Hepatocyte (in vitro differentiated cells): ENCODE measurements at regions not wholly inside any gene's neighbourhood (a gene's known extent, or its start where the extent isn't known, plus 50 kb on each side); places are given as distances from the start of the nearest gene placed in this dataset.

Source experiments
- DNase-seq: peaks from one replicate; pipeline ENCODE4 v3.0.0-alpha.2; 2016; ENCODE audit warnings: low spot score
- H2AFZ ChIP-seq: fragments of 200-600 bp; sonication (generic); 2 replicates; pipeline ENCODE4 v1.6.0; 2016; ENCODE audit warnings: antibody characterized with exemption, mild to moderate bottlenecking
- H3K27ac ChIP-seq: fragments of 200-600 bp; sonication (generic); 2 replicates; pipeline ENCODE4 v1.5.1; 2016; ENCODE audit warnings: mild to moderate bottlenecking
- H3K27me3 ChIP-seq: fragments of 200-600 bp; sonication (generic); 2 replicates; pipeline ENCODE4 v1.6.1; 2016
- H3K36me3 ChIP-seq: fragments of 200-600 bp; sonication (generic); replicated peaks from 2 replicates; pipeline ENCODE4 v1.5.1; 2016; ENCODE audit warnings: low read depth; ENCODE audit not compliant: insufficient read depth
- H3K4me1 ChIP-seq: fragments of 200-600 bp; sonication (generic); 2 replicates; pipeline ENCODE4 v1.5.1; 2016; ENCODE audit warnings: mild to moderate bottlenecking, moderate library complexity; ENCODE audit not compliant: insufficient read depth
- H3K4me2 ChIP-seq: fragments of 200-600 bp; sonication (generic); 2 replicates; pipeline ENCODE4 v1.6.0; 2016
- H3K4me3 ChIP-seq: fragments of 200-600 bp; sonication (generic); 2 replicates; pipeline ENCODE4 v1.5.1; 2016; ENCODE audit warnings: mild to moderate bottlenecking
- H3K79me2 ChIP-seq: fragments of 200-600 bp; sonication (generic); 2 replicates; pipeline ENCODE4 v1.6.0; 2017; ENCODE audit warnings: mild to moderate bottlenecking
- H3K9me2 ChIP-seq: fragments of 200-600 bp; sonication (generic); replicated peaks from 2 replicates; pipeline ENCODE4 v1.6.0; 2017; ENCODE audit warnings: mild to moderate bottlenecking; ENCODE audit not compliant: insufficient read depth
- H3K9me3 ChIP-seq: fragments of 200-600 bp; sonication (generic); 2 replicates; pipeline ENCODE4 v1.5.1; 2016; ENCODE audit warnings: low read depth, mild to moderate bottlenecking
- H4K20me1 ChIP-seq: fragments of 200-600 bp; sonication (generic); 2 replicates; pipeline ENCODE4 v1.6.0; 2016; ENCODE audit warnings: mild to moderate bottlenecking; ENCODE audit not compliant: insufficient read depth, poor library complexity, severe bottlenecking
- CTCF ChIP-seq: fragments of 200-600 bp; sonication (generic); IDR thresholded peaks from 2 replicates; pipeline ENCODE4 v1.5.1; 2016; ENCODE audit warnings: antibody characterized with exemption, mild to moderate bottlenecking; ENCODE audit not compliant: poor library complexity
- EZH2 ChIP-seq: fragments of 200-600 bp; sonication (generic); IDR thresholded peaks from 2 replicates; pipeline ENCODE4 v1.6.1; 2016; ENCODE audit warnings: antibody characterized with exemption, mild to moderate bottlenecking, borderline replicate concordance
- EZH2phosphoT487 ChIP-seq: fragments of 200-600 bp; sonication (generic); IDR thresholded peaks from one replicate; pipeline ENCODE4 v1.6.1; 2018; ENCODE audit warnings: antibody characterized with exemption, mild to moderate bottlenecking, low read depth, moderate library complexity; ENCODE audit not compliant: unreplicated experiment, severe bottlenecking
- WGBS: methylation state at CpG from one replicate; pipeline ENCODE4 v1.1.6; 2016; ENCODE audit warnings: low lambda C conversion rate; ENCODE audit errors: missing lambda C conversion rate; 5-methylcytosine and 5-hydroxymethylcytosine counted together

GRCh38 chr6:166870602-166871208 lies 85.6 kb downstream of the RNASET2 start:
- TF ChIP-seq EZH2, result no peak
- no peak for TF ChIP-seq EZH2phosphoT487
- TF ChIP-seq CTCF, result no peak
- Histone ChIP-seq H3K9me3 (no peaks in the 10 kb centered on the region), H4K20me1 (no peaks in the 10 kb centered on the region), H3K4me2 (no peak overlapping the region), H3K27ac (no peak overlapping the region), H3K4me1 (no peaks in the 10 kb centered on the region), H3K9me2 (no peaks in the 10 kb centered on the region), H3K27me3 (no peaks in the 10 kb centered on the region), H2AFZ (no peak overlapping the region), H3K79me2 (no peaks in the 10 kb centered on the region), H3K4me3 (no peak overlapping the region), H3K36me3 (no peaks in the 10 kb centered on the region)
- 65% methylated on average over 20 of the region's 20 CpGs for WGBS
- DNase-seq, result no peak

GRCh38 chr6:166866839-166867637 lies 89.3 kb downstream of the RNASET2 start:
- 88% methylated on average over 19 of the region's 19 CpGs for WGBS
- no peak for DNase-seq
- Histone ChIP-seq H3K4me2 (no peak overlapping the region), H2AFZ (no peak overlapping the region), H3K27ac (no peak overlapping the region), H3K4me1 (no peaks in the 10 kb centered on the region), H3K9me3 (no peaks in the 10 kb centered on the region), H3K27me3 (peaks cover 25% of the 10 kb centered on the region), H3K36me3 (no peaks in the 10 kb centered on the region), H3K9me2 (no peaks in the 10 kb centered on the region), H3K79me2 (no peaks in the 10 kb centered on the region), H3K4me3 (no peak overlapping the region), H4K20me1 (no peaks in the 10 kb centered on the region)
- TF ChIP-seq EZH2 (no peak), EZH2phosphoT487 (no peak), CTCF (no peak)

GRCh38 chr6:166864333-166864732 lies 92.0 kb downstream of the RNASET2 start:
- Histone ChIP-seq H3K79me2 (no peaks in the 10 kb centered on the region), H3K27me3 (peaks cover 52% of the 10 kb centered on the region), H3K4me3 (no peak overlapping the region), H3K27ac (no peak overlapping the region), H3K9me2 (no peaks in the 10 kb centered on the region), H3K4me2 (no peak overlapping the region), H2AFZ (no peak overlapping the region), H4K20me1 (no peaks in the 10 kb centered on the region), H3K4me1 (no peaks in the 10 kb centered on the region), H3K36me3 (no peaks in the 10 kb centered on the region), H3K9me3 (no peaks in the 10 kb centered on the region)
- no peak for DNase-seq
- TF ChIP-seq CTCF (no peak), EZH2 (no peak), EZH2phosphoT487 (no peak)
- WGBS, result 79% methylated on average over 1 of the region's 1 CpG
